Central memory CD8-positive, alpha-beta T cell (primary cell): ENCODE measurements at regions not wholly inside any gene's neighbourhood (a gene's known extent, or its start where the extent isn't known, plus 50 kb on each side); places are given as distances from the start of the nearest gene placed in this dataset.

Source experiments
- ATAC-seq: fragments of 150-1000 bp; cut with Tn5 transposase; replicated peaks from 2 replicates; pipeline ENCODE4 v1.10.0; 2022; ENCODE audit warnings: mild to moderate bottlenecking, moderate FRiP score, moderate number of reproducible peaks; ENCODE audit not compliant: poor library complexity, severe bottlenecking; ENCODE audit errors: extremely low read depth
- DNase-seq, 2 donors: peaks; one replicate each; pipeline ENCODE4 v3.0.0; 2021; ENCODE audit warnings: low spot score in 2 of 2
- H3K27ac Mint-ChIP-seq: one replicate; pipeline ENCODE4 v1.8.0; 2022; ENCODE audit warnings: low read depth, mild to moderate bottlenecking, moderate library complexity, mixed read lengths
- H3K27me3 Mint-ChIP-seq: one replicate; pipeline ENCODE4 v1.8.0; 2022; ENCODE audit warnings: mixed read lengths
- H3K36me3 Mint-ChIP-seq: one replicate; pipeline ENCODE4 v1.8.0; 2022; ENCODE audit warnings: mild to moderate bottlenecking, moderate library complexity, mixed read lengths; ENCODE audit not compliant: insufficient read depth
- H3K4me1 Mint-ChIP-seq: one replicate; pipeline ENCODE4 v1.8.0; 2022; ENCODE audit warnings: mixed read lengths
- H3K4me3 Mint-ChIP-seq: one replicate; pipeline ENCODE4 v1.8.0; 2022; ENCODE audit warnings: mild to moderate bottlenecking, moderate library complexity, mixed read lengths
- H3K9me3 Mint-ChIP-seq: one replicate; pipeline ENCODE4 v1.8.0; 2022; ENCODE audit warnings: mixed read lengths

DNA sequence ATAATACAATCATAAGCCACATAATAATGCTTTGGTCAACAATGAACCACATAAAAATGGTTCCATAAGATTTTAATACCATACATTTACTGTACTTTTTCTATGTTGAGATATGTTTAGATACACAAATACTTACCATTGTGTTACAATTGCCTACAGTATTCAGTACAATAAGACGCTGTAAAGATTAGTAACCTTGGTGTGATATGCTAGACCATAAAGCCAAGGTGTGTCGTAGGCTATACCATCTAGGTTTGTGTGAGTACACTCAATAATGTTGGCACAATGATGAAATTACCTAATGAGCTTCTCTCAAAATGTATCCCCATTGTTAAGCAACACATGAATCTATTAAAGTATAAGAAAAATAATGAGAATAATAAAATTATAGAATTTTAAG is 662.3 kb downstream of the SATB2 start:
- Mint-ChIP-seq H3K27me3 (no peaks in the 10 kb centered on the region), H3K4me1 (no peaks in the 10 kb centered on the region), H3K27ac (no peak overlapping the region), H3K4me3 (no peak overlapping the region), H3K36me3 (no peaks in the 10 kb centered on the region), H3K9me3 (no peaks in the 10 kb centered on the region)
- no peak for ATAC-seq
- no peak for DNase-seq

DNA sequence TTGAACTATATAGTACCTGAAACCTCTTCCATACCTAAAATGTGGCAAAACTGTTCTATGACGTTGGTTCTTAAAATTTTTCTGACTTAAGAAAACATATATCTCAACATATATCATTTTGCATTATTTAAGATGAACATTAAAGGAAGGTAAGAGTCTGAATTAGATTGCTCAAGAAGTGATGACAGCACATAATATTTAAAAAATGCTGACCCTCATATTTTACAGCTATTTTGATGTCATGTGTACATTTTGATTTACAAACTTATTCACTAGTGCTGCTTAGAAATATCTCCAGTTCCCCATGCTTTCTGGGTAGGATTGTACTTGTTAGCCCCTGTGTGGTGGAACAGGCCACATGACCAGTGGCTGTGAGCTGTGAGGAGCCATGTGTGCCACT is 666.1 kb downstream of the SATB2 start:
- H3K27me3 Mint-ChIP-seq = no peaks in the 10 kb centered on the region
- no peak for ATAC-seq
- H3K4me1 Mint-ChIP-seq = no peaks in the 10 kb centered on the region
- DNase-seq = no peak
- H3K27ac Mint-ChIP-seq = no peak overlapping the region
- H3K4me3 Mint-ChIP-seq = no peak overlapping the region
- no peaks in the 10 kb centered on the region for H3K36me3 Mint-ChIP-seq
- H3K9me3 Mint-ChIP-seq = no peaks in the 10 kb centered on the region

- Mint-ChIP-seq H3K27me3 (no peaks in the 10 kb centered on the region), H3K4me1 (no peaks in the 10 kb centered on the region), H3K27ac (no peak overlapping the region), H3K9me3 (peaks cover 11% of the 10 kb centered on the region), H3K4me3 (no peak overlapping the region), H3K36me3 (no peaks in the 10 kb centered on the region)
- no peak for ATAC-seq
- no peak for DNase-seq
Observed at GRCh38 chr2:198788676-198789075, 669.1 kb downstream of the SATB2 start.

DNA sequence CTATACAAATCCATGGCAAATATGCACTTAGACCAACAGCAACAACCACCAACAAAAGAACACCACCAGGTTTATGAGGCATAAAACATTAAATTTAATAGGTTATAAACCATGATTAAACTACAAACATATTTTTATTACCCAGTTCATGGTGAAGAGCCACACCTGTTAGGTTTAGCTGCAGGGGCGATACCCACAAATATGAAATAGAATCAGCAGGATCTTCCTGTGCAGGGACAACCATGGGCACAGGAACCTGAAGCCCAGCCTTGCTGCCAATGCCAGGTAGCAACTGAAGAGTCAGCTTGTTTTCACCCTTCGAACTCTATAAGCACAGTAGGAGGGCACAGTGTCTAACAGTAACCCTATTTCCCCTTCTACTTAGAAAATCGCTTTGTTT is 675.0 kb downstream of the SATB2 start:
- Mint-ChIP-seq H3K27me3 (no peaks in the 10 kb centered on the region), H3K4me3 (no peak overlapping the region), H3K36me3 (no peaks in the 10 kb centered on the region), H3K27ac (no peak overlapping the region), H3K9me3 (peaks cover 16% of the 10 kb centered on the region), H3K4me1 (no peaks in the 10 kb centered on the region)
- no peak for ATAC-seq
- DNase-seq = no peak

GRCh38 chr2:198776616-198777406 is 680.9 kb downstream of the SATB2 start:
- no peaks in the 10 kb centered on the region for H3K27me3 Mint-ChIP-seq
- no peak overlapping the region for H3K4me3 Mint-ChIP-seq

GRCh38 chr2:198775737-198776136 is 682.0 kb downstream of the SATB2 start:
- no peaks in the 10 kb centered on the region for H3K36me3 Mint-ChIP-seq
- H3K9me3 Mint-ChIP-seq = no peaks in the 10 kb centered on the region
- ATAC-seq (no peak), DNase-seq (no peak)
- no peaks in the 10 kb centered on the region for H3K27me3 Mint-ChIP-seq
- H3K27ac Mint-ChIP-seq = no peak overlapping the region
- no peaks in the 10 kb centered on the region for H3K4me1 Mint-ChIP-seq
- no peak overlapping the region for H3K4me3 Mint-ChIP-seq

More at GRCh38 chr2:198776616-198777406, 680.9 kb downstream of the SATB2 start:
- H3K4me1 Mint-ChIP-seq = no peaks in the 10 kb centered on the region
- ATAC-seq (no peak), DNase-seq (no peak)
- no peak overlapping the region for H3K27ac Mint-ChIP-seq
- H3K9me3 Mint-ChIP-seq = peaks cover 4% of the 10 kb centered on the region
- H3K36me3 Mint-ChIP-seq = no peaks in the 10 kb centered on the region

DNA sequence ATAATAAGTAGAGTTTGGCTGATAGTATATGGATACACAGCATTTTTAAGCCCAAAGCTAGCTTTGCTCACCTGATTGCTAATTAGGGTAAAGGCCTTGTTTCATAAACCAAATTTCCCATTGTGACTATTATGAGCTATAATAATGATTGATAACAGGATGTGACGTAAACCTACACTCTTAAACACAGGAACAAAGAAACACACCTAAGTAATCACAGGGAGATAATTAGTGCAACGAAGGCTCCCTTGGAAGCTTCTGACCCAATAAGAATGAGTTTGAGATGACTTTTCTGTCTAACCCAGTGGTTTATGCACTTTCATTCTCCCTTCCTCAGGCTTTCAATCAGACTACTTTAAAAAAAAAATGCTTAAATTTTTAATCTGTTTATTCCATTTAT is 683.2 kb downstream of the SATB2 start:
- no peak for DNase-seq
- Mint-ChIP-seq H3K9me3 (no peaks in the 10 kb centered on the region), H3K27me3 (no peaks in the 10 kb centered on the region), H3K27ac (no peak overlapping the region), H3K4me1 (no peaks in the 10 kb centered on the region), H3K4me3 (no peak overlapping the region), H3K36me3 (no peaks in the 10 kb centered on the region)
- no peak for ATAC-seq

DNA sequence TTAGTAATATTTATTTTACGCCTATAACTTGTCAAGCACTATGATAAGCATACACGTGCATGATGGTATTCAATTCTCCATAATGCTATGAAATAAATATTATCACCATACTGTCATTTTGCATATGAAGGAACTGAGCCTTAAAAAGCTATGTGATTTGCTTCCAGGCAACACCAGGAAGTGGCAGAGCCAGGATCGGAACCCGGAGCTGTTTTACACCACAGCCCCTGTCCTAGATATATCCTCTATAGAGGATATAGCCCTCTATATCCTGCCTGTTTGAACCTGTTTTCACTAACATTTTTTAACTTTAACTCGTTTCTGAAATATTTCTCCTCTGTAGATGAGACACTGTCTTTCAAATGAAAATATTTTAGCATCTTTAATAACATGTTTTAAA is 690.0 kb downstream of the SATB2 start:
- DNase-seq (no peak), ATAC-seq (no peak)
- Mint-ChIP-seq H3K4me1 (no peaks in the 10 kb centered on the region), H3K9me3 (peaks cover 7% of the 10 kb centered on the region), H3K4me3 (no peak overlapping the region), H3K27me3 (no peaks in the 10 kb centered on the region), H3K27ac (no peak overlapping the region), H3K36me3 (no peaks in the 10 kb centered on the region)

DNA sequence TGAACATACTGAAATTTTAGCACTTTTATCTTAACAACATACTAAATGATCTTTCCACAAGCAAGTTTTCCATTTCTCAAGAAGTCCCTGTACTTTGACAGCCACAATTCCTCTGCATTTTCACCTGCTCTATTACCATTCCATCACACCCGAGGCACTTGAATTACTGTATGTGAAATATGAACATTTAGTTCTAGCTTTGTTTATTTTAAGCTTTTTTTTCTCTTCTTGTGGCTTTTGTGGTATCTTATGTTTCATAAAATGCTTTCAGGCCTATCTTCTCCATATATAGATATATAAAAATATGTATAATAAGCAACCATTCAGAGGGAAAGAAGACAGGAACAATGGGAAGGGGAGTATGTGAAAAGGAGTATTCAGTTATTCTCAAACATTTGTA is 693.9 kb downstream of the SATB2 start:
- no peaks in the 10 kb centered on the region for H3K27me3 Mint-ChIP-seq
- no peaks in the 10 kb centered on the region for H3K36me3 Mint-ChIP-seq
- H3K27ac Mint-ChIP-seq = no peak overlapping the region
- peaks cover 7% of the 10 kb centered on the region for H3K9me3 Mint-ChIP-seq
- DNase-seq = no peak
- ATAC-seq = no peak
- no peaks in the 10 kb centered on the region for H3K4me1 Mint-ChIP-seq
- H3K4me3 Mint-ChIP-seq = no peak overlapping the region

DNA sequence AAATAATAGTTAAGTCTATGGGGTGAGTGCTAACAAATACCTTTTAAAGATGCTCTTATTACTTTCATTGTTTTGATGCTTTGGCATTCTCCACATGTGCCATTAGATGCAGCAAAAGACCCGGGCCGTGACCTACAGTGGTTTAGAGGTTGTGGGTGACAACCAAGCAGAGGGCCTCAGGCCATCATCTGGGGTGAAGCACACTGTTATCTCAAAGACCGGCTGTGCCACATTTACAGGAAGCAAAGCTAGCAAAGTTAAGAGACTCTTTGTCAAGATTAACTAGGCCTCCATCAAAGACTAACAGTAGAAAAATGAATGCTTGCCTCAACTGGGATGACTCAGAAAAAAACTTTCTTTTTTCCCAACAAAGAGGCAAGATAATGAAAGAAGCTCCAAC is 695.3 kb downstream of the SATB2 start:
- H3K36me3 Mint-ChIP-seq = no peaks in the 10 kb centered on the region
- no peaks in the 10 kb centered on the region for H3K27me3 Mint-ChIP-seq
- no peak overlapping the region for H3K4me3 Mint-ChIP-seq
- H3K27ac Mint-ChIP-seq = no peak overlapping the region
- ATAC-seq (no peak), DNase-seq (no peak)
- no peaks in the 10 kb centered on the region for H3K4me1 Mint-ChIP-seq
- peaks cover 7% of the 10 kb centered on the region for H3K9me3 Mint-ChIP-seq

- no peak overlapping the region for H3K27ac Mint-ChIP-seq
- no peak overlapping the region for H3K4me3 Mint-ChIP-seq
- no peaks in the 10 kb centered on the region for H3K36me3 Mint-ChIP-seq
- peaks cover 10% of the 10 kb centered on the region for H3K9me3 Mint-ChIP-seq
- no peaks in the 10 kb centered on the region for H3K4me1 Mint-ChIP-seq
- DNase-seq (no peak), ATAC-seq (no peak)
- no peaks in the 10 kb centered on the region for H3K27me3 Mint-ChIP-seq
Observed at GRCh38 chr2:198757069-198757468, 700.7 kb downstream of the SATB2 start.

DNA sequence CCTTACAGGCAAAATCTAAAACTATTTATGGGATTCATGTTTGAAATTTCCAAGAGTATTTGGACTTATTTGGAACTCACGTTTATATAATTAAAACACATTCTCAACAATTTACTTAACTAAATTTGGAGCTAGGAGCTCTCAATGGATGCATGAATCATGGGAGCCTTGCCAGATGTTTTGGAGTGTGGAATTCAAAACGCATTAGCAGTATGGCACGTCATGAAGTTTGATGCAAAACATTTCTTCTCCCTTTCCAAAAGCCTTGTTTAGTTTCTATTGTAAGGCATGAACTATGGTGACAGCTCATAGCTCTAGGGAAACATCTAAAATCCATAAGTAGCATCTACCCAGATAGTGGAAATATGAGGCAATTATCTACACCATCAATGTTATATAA is 701.6 kb downstream of the SATB2 start:
- Mint-ChIP-seq H3K27ac (no peak overlapping the region), H3K4me3 (no peak overlapping the region), H3K27me3 (no peaks in the 10 kb centered on the region), H3K4me1 (no peaks in the 10 kb centered on the region), H3K9me3 (peaks cover 10% of the 10 kb centered on the region), H3K36me3 (no peaks in the 10 kb centered on the region)
- ATAC-seq (no peak), DNase-seq (no peak)

DNA sequence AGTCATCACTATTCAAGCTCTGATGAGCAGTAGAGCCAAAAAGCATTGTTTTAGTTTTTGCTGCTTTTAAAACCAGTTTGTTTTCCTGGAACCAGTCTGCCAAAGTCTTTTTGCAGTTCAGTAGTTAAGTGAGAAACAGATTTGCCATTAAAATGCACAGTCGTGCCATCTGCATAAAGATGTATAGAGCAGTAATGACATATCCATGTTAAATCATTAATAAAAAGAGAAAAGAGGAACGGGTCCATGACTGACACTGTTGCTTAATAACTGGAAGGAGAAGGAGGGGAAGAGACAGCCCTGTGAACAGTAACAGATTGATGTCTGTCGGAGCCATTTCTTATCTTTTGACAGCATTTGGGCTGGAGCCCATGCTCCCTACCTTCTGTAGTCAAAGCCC is 704.6 kb downstream of the SATB2 start:
- Mint-ChIP-seq H3K4me3 (no peak overlapping the region), H3K27me3 (no peaks in the 10 kb centered on the region), H3K36me3 (no peaks in the 10 kb centered on the region)

More for the DNA sequence above, 704.6 kb downstream of the SATB2 start:
- Mint-ChIP-seq H3K4me1 (no peaks in the 10 kb centered on the region), H3K27ac (no peak overlapping the region), H3K9me3 (peaks cover 11% of the 10 kb centered on the region)
- ATAC-seq (no peak), DNase-seq (no peak)
